ENCODE measurements at regions not wholly inside any gene's neighbourhood (a gene's known extent, or its start where the extent isn't known, plus 50 kb on each side); places are given as distances from the start of the nearest gene placed in this dataset.

- Histone ChIP-seq H2BK12ac (ENCODE audit: low read depth, low read length) (no peak overlapping the region), H4K5ac (ENCODE audit: insufficient read length, low read depth, low read length) (no peak overlapping the region), H3K4ac (replicated peaks; ENCODE audit: insufficient read length, low read depth, low read length) (no peak overlapping the region), H3K79me2 (ENCODE audit: control insufficient read depth in 1 of 2, insufficient read depth in 2 of 2, low read length in 2 of 2) (no peaks in the 10 kb centered on the region), H3K79me1 (ENCODE audit: low read depth, low read length) (no peaks in the 10 kb centered on the region), H3K27ac (ENCODE audit: low read depth, low read length) (no peak overlapping the region), H3K23ac (ENCODE audit: insufficient read length) (no peak overlapping the region), H3K56ac (replicated peaks; ENCODE audit: insufficient read length, low read depth, low read length) (no peak overlapping the region), H2AK5ac (ENCODE audit: low read depth, low read length) (no peak overlapping the region), H3K14ac (ENCODE audit: insufficient read length) (no peak overlapping the region), H2BK15ac (ENCODE audit: low read length) (no peak overlapping the region), H2BK20ac (ENCODE audit: low read length) (no peak overlapping the region), H4K20me1 (replicated peaks in 1 of 2; ENCODE audit: control insufficient read depth in 1 of 2, insufficient read depth in 2 of 2, low read length in 2 of 2) (no peaks in the 10 kb centered on the region), H3K36me3 (ENCODE audit: control insufficient read depth in 2 of 4, insufficient read depth in 4 of 4, low read length in 3 of 4) (no peaks in the 10 kb centered on the region), H2BK5ac (ENCODE audit: low read depth, low read length) (no peak overlapping the region), H3K9me3 (ENCODE audit: insufficient read depth in 2 of 2, low read depth in 1 of 2, low read length in 1 of 2) (no peaks in the 10 kb centered on the region), H3K4me3 (ENCODE audit: extremely low read depth in 1 of 4, insufficient read depth in 2 of 4, low read depth in 3 of 4, low read length in 4 of 4) (peak overlapping the region in 1 of 4 experiments; percentile 22; a peak in 1 of 8 replicates), H2BK120ac (replicated peaks; ENCODE audit: low read depth, low read length) (no peak overlapping the region), H3K23me2 (ENCODE audit: low read depth, low read length) (no peaks in the 10 kb centered on the region), H4K8ac (ENCODE audit: extremely low read depth, insufficient read depth, low read length) (no peak overlapping the region), H3K27me3 (replicated peaks in 1 of 4; ENCODE audit: control insufficient read depth in 3 of 4, extremely low read depth in 1 of 4, insufficient read depth in 3 of 4, low read length in 3 of 4) (no peaks in the 10 kb centered on the region), H3K18ac (ENCODE audit: extremely low read depth, low read length) (no peak overlapping the region), H4K91ac (replicated peaks; ENCODE audit: insufficient read length, low read length) (no peak overlapping the region), H3K9ac (replicated peaks in 1 of 4; ENCODE audit: extremely low read depth in 1 of 4, low read depth in 3 of 4, low read length in 3 of 4) (no peak overlapping the region), H3K4me1 (replicated peaks in 1 of 4; ENCODE audit: control insufficient read depth in 3 of 4, insufficient read depth in 4 of 4, low read length in 3 of 4) (no peaks in the 10 kb centered on the region; a peak in 1 of 7 replicates), H2AFZ (ENCODE audit: low read length) (peak overlapping the region; percentile 89), H3K4me2 (ENCODE audit: insufficient read depth in 1 of 2, low read depth in 2 of 2, low read length in 2 of 2) (peak overlapping the region in 1 of 2 experiments; percentile 65; a peak in 3 of 4 replicates)
- POLR2A ChIA-PET (ENCODE audit: partially characterized antibody), result no interaction called here
- FAIRE-seq (peak; percentile 24), DNase-seq (ENCODE audit: low read depth in 1 of 2, low spot score in 2 of 2) (peak; percentile 36 to 92)
- CTCF ChIA-PET (ENCODE audit: partially characterized antibody), result interaction anchor here (0.6 to 13.0 kb wide), 39 partner anchors 17 to 650 kb away, joined by 3 to 105 read pairs (median 4); partner anchors contain the start of gene MBNL2
- WGBS, 2 experiments (ENCODE audit: extremely low coverage in 1 of 2, insufficient coverage in 1 of 2, insufficient read length in 1 of 2, insufficient replicate concordance in 2 of 2, low coverage in 1 of 2, low lambda C conversion rate in 2 of 2, missing lambda C conversion rate in 1 of 2), result 25% methylated on average over 32 of the region's 34 CpGs; no CpG with 5 or more reads in 1 of the 2 experiments
- TF ChIP-seq POU5F1 (IDR thresholded peaks at IDR 0.05; ENCODE audit: low read depth, low read length) (no peak), NRF1 (IDR thresholded peaks at IDR 0.05; ENCODE audit: low read depth, low read length) (no peak), CBX8 (IDR thresholded peaks at IDR 0.05; ENCODE audit: borderline replicate concordance, low read depth, low read length) (no peak), CBX5 (IDR thresholded peaks at IDR 0.05; ENCODE audit: low read depth, low read length) (no peak), SIX5 (IDR thresholded peaks at IDR 0.05; ENCODE audit: low read depth, low read length) (no peak), ATF2 (IDR thresholded peaks at IDR 0.05; ENCODE audit: low read length) (no peak), CHD2 (IDR thresholded peaks at IDR 0.05; ENCODE audit: low read length) (no peak), EGR1 (IDR thresholded peaks at IDR 0.05; ENCODE audit: borderline replicate concordance, low read depth, low read length) (no peak), NANOG (IDR thresholded peaks at IDR 0.05; ENCODE audit: insufficient read depth, low read depth, low read length, poor library complexity, severe bottlenecking) (no peak), HDAC6 (IDR thresholded peaks at IDR 0.05; ENCODE audit: low read depth, low read length) (no peak)
- TF ChIP-seq, protein P1, sequence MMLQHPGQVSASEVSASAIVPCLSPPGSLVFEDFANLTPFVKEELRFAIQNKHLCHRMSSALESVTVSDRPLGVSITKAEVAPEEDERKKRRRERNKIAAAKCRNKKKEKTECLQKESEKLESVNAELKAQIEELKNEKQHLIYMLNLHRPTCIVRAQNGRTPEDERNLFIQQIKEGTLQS (IDR thresholded peaks at IDR 0.05; ENCODE audit: insufficient read depth, low read depth, low read length), result no peak
These were observed 112.2 kb upstream of the MBNL2 start for GRCh38 chr13:97109841-97110492.
